Suprapubic skin (tissue), 4 donors: ENCODE measurements at regions not wholly inside any gene's neighbourhood (a gene's known extent, or its start where the extent isn't known, plus 50 kb on each side); places are given as distances from the start of the nearest gene placed in this dataset.
"Not testable (repeated sequence)": the region's sequence is repeated elsewhere in the genome, so short reads cannot be mapped to it uniquely, and the experiment has no call there.

Experiments used
- CTCF ChIP-seq, 2 donors: fragments of 200-600 bp in 1 of 2; fragments of 450-650 bp in 1 of 2; sonication (generic) in 1 of 2; IDR thresholded peaks; one replicate each; pipeline ENCODE4 v1.5.1; 2016 to 2019; ENCODE audit warnings: antibody characterized with exemption in 2 of 2, mild to moderate bottlenecking in 1 of 2, moderate library complexity in 1 of 2
- POLR2A ChIP-seq, 2 donors: fragments of 450-650 bp; IDR thresholded peaks; one replicate each; pipeline ENCODE4 v1.6.1; 2017; ENCODE audit warnings: antibody characterized with exemption in 2 of 2, mild to moderate bottlenecking in 2 of 2, moderate library complexity in 2 of 2
- POLR2AphosphoS5 ChIP-seq, 3 donors: sonication (generic); formaldehyde crosslinking; IDR thresholded peaks; one replicate each; pipeline ENCODE4 v1.6.1; 2017; ENCODE audit warnings: antibody characterized with exemption in 3 of 3

GRCh38 chr2:128671981-128672757 lies 353.5 kb upstream of the HS6ST1 start:
- not testable (repeated sequence) for TF ChIP-seq CTCF, POLR2A, POLR2AphosphoS5 (IDR thresholded peaks at IDR 0.05)
